Left ventricle myocardium inferior (tissue), 1 donor: ENCODE measurements at regions not wholly inside any gene's neighbourhood (a gene's known extent, or its start where the extent isn't known, plus 50 kb on each side); places are given as distances from the start of the nearest gene placed in this dataset.

Experiments used
- DNase-seq: peaks from one replicate; pipeline ENCODE4 v3.0.0-alpha.2; 2020
- H3K27ac ChIP-seq: fragments of 200-600 bp; replicated peaks from 2 replicates; pipeline ENCODE4 v1.8.0; 2021
- H3K27me3 ChIP-seq: fragments of 200-600 bp; 2 replicates; pipeline ENCODE4 v1.8.0; 2021; ENCODE audit warnings: low read depth
- H3K36me3 ChIP-seq: fragments of 200-600 bp; 2 replicates; pipeline ENCODE4 v1.8.0; 2021
- H3K4me1 ChIP-seq: fragments of 200-600 bp; 2 replicates; pipeline ENCODE4 v1.8.0; 2021
- H3K4me3 ChIP-seq: fragments of 200-600 bp; 2 replicates; pipeline ENCODE4 v1.8.0; 2021; ENCODE audit warnings: mild to moderate bottlenecking, moderate library complexity
- H3K9me3 ChIP-seq: fragments of 200-600 bp; replicated peaks from 2 replicates; pipeline ENCODE4 v1.8.0; 2021
- CTCF ChIP-seq: fragments of 200-600 bp; IDR thresholded peaks from 2 replicates; pipeline ENCODE4 v1.8.0; 2021; ENCODE audit warnings: antibody characterized with exemption, mild to moderate bottlenecking, borderline replicate concordance
- intact Hi-C: fragments of 100-400 bp; cut with micrococcal nuclease; formaldehyde crosslinking; loops from one replicate; pipeline ENCODE4 v1.11.0; 2022
- donor health status: DM: no; HTN: yes; CAD: no; lungs with severe emphysema.

- H3K4me1 ChIP-seq: no peaks in the 10 kb centered on the region
- H3K4me3 ChIP-seq: no peak overlapping the region
- intact Hi-C loops: no loop called here
- no peaks in the 10 kb centered on the region for H3K9me3 ChIP-seq
- no peaks in the 10 kb centered on the region for H3K27me3 ChIP-seq
- no peaks in the 10 kb centered on the region for H3K36me3 ChIP-seq
- TF ChIP-seq CTCF: no peak
- DNase-seq: no peak
- H3K27ac ChIP-seq: no peak overlapping the region
These were observed 1054.8 kb downstream of the MAT2B start for GRCh38 chr5:164560216-164560615.

- TF ChIP-seq CTCF: no peak
- intact Hi-C loops: no loop called here
- H3K27me3 ChIP-seq: no peaks in the 10 kb centered on the region
- H3K27ac ChIP-seq: no peak overlapping the region
- H3K9me3 ChIP-seq: no peaks in the 10 kb centered on the region
- H3K36me3 ChIP-seq: no peaks in the 10 kb centered on the region
- no peak for DNase-seq
- H3K4me1 ChIP-seq: no peaks in the 10 kb centered on the region
- H3K4me3 ChIP-seq: no peak overlapping the region
These were observed 1056.8 kb downstream of the MAT2B start for GRCh38 chr5:164561933-164562872.

GRCh38 chr5:164563370-164563769, 1058.0 kb downstream of the MAT2B start:
- Histone ChIP-seq H3K27me3 (no peaks in the 10 kb centered on the region), H3K4me3 (no peak overlapping the region), H3K36me3 (no peaks in the 10 kb centered on the region), H3K27ac (no peak overlapping the region), H3K9me3 (no peaks in the 10 kb centered on the region), H3K4me1 (no peaks in the 10 kb centered on the region)
- TF ChIP-seq CTCF: no peak
- DNase-seq: no peak
- intact Hi-C loops: no loop called here

GRCh38 chr5:164573397-164573796, 1068.0 kb downstream of the MAT2B start:
- Histone ChIP-seq H3K27me3 (no peaks in the 10 kb centered on the region), H3K4me3 (no peak overlapping the region), H3K9me3 (no peaks in the 10 kb centered on the region), H3K4me1 (no peaks in the 10 kb centered on the region), H3K36me3 (no peaks in the 10 kb centered on the region), H3K27ac (no peak overlapping the region)
- intact Hi-C loops: no loop called here
- no peak for TF ChIP-seq CTCF
- DNase-seq: no peak

GRCh38 chr5:164577201-164577600, 1071.8 kb downstream of the MAT2B start:
- H3K4me1 ChIP-seq: no peaks in the 10 kb centered on the region
- no peak for TF ChIP-seq CTCF
- no peak overlapping the region for H3K4me3 ChIP-seq
- no peaks in the 10 kb centered on the region for H3K36me3 ChIP-seq
- intact Hi-C loops: no loop called here
- H3K27ac ChIP-seq: no peak overlapping the region
- no peaks in the 10 kb centered on the region for H3K27me3 ChIP-seq
- no peaks in the 10 kb centered on the region for H3K9me3 ChIP-seq
- no peak for DNase-seq
